Keratinocyte (primary cell): ENCODE measurements at regions not wholly inside any gene's neighbourhood (a gene's known extent, or its start where the extent isn't known, plus 50 kb on each side); places are given as distances from the start of the nearest gene placed in this dataset.

Experiments
- DNase-seq: peaks from one replicate; pipeline ENCODE4 v3.0.0-alpha.2; 2011; ENCODE audit warnings: low read depth, missing footprints, low spot score
- FAIRE-seq: peaks from 2 replicates; lab custom pipeline; 2011; peaks lifted over from hg19 to GRCh38; lab: Jason Lieb, UNC
- H2AFZ ChIP-seq: 2 replicates; pipeline ENCODE4 v1.6.0; 2012; ENCODE audit warnings: low read length, control low read depth, inconsistent platforms; ENCODE audit not compliant: control insufficient read depth
- H3K27ac ChIP-seq: 2 replicates; pipeline ENCODE4 v1.5.1; 2011; ENCODE audit warnings: low read length; ENCODE audit not compliant: control insufficient read depth, insufficient read depth
- H3K27me3 ChIP-seq: 3 replicates; pipeline ENCODE4 v1.6.0; 2011; ENCODE audit warnings: low read length; ENCODE audit not compliant: control insufficient read depth, insufficient read depth; ENCODE audit errors: extremely low read depth
- H3K36me3 ChIP-seq, 2 experiments: 2 replicates in 1 of 2; 3 replicates in 1 of 2; pipeline ENCODE4 v1.5.1; 2011; ENCODE audit warnings: low read length in 2 of 2, mild to moderate bottlenecking in 1 of 2; ENCODE audit not compliant: control insufficient read depth in 2 of 2, insufficient read depth in 2 of 2; ENCODE audit errors: extremely low read depth in 1 of 2
- H3K4me1 ChIP-seq: 3 replicates; pipeline ENCODE4 v1.5.1; 2011; ENCODE audit warnings: low read length; ENCODE audit not compliant: control insufficient read depth, insufficient read depth; ENCODE audit errors: extremely low read depth
- H3K4me2 ChIP-seq: 3 replicates; pipeline ENCODE4 v1.6.0; 2011; ENCODE audit warnings: low read depth, low read length; ENCODE audit not compliant: control insufficient read depth, insufficient read depth; ENCODE audit errors: extremely low read depth
- H3K4me3 ChIP-seq, 3 experiments: fragments of 200-600 bp in 1 of 3; sonication (generic) in 1 of 3; 2 replicates in 2 of 3; 3 replicates in 1 of 3; pipeline ENCODE4 v1.5.1; 2011 to 2016; ENCODE audit warnings: low read length in 3 of 3, mild to moderate bottlenecking in 3 of 3, control low read depth in 2 of 3, inconsistent platforms in 1 of 3, low read depth in 1 of 3, mixed read lengths in 1 of 3, mixed run types in 1 of 3, moderate library complexity in 1 of 3; ENCODE audit not compliant: control insufficient read depth in 2 of 3, insufficient read depth in 2 of 3; ENCODE audit errors: extremely low read depth in 1 of 3
- H3K79me2 ChIP-seq: 2 replicates; pipeline ENCODE4 v1.6.0; 2012; ENCODE audit warnings: low read length; ENCODE audit not compliant: control insufficient read depth, insufficient read depth
- H3K9ac ChIP-seq: 3 replicates; pipeline ENCODE4 v1.6.0; 2011; ENCODE audit warnings: low read length; ENCODE audit not compliant: control insufficient read depth, insufficient read depth; ENCODE audit errors: extremely low read depth
- H3K9me1 ChIP-seq: 3 replicates; pipeline ENCODE4 v1.6.0; 2011; ENCODE audit warnings: low read length; ENCODE audit not compliant: control insufficient read depth, insufficient read depth; ENCODE audit errors: extremely low read depth
- H3K9me3 ChIP-seq: 2 replicates; pipeline ENCODE4 v1.5.1; 2012; ENCODE audit warnings: low read depth, low read length; ENCODE audit not compliant: control insufficient read depth
- H4K20me1 ChIP-seq: 3 replicates; pipeline ENCODE4 v1.6.0; 2011; ENCODE audit warnings: low read length; ENCODE audit not compliant: control insufficient read depth, insufficient read depth; ENCODE audit errors: extremely low read depth
- CTCF ChIP-seq, 3 experiments: IDR thresholded peaks in 1 of 3; conservative IDR thresholded peaks in 1 of 3; optimal IDR thresholded peaks in 1 of 3; 2 replicates in 2 of 3; 3 replicates in 1 of 3; pipeline versions ENCODE3 to v1.5.1; 2011; ENCODE audit warnings: low read length in 3 of 3, mild to moderate bottlenecking in 3 of 3, moderate library complexity in 2 of 3, control low read depth in 1 of 3, inconsistent platforms in 1 of 3; ENCODE audit not compliant: insufficient read depth in 2 of 3; ENCODE audit errors: extremely low read depth in 1 of 3
- EZH2 ChIP-seq: IDR thresholded peaks from one replicate; pipeline ENCODE4 v1.6.1; 2012; ENCODE audit warnings: inconsistent platforms, mild to moderate bottlenecking, low read length, moderate library complexity
- dilution Hi-C: fragments of 300-500 bp; cut with MboI; formaldehyde crosslinking; loops from one replicate; pipeline ENCODE4 v1.7.0; 2020; ENCODE audit warnings: low sequenced_read_pairs; ENCODE audit not compliant: extremely low pct_ligation_motif_present

- H3K4me1 ChIP-seq = peaks cover 13% of the 10 kb centered on the region
- no peak overlapping the region for H3K27ac ChIP-seq
- TF ChIP-seq CTCF (optimal IDR thresholded peaks at IDR 0.05 in 1 of 3, IDR thresholded peaks at IDR 0.05 in 1 of 3, conservative IDR thresholded peaks at IDR 0.05 in 1 of 3; ENCODE audit: extremely low read depth in 1 of 3, insufficient read depth in 2 of 3, low read length in 3 of 3) (no peak), EZH2 (no peak)
- no peak overlapping the region for H3K9ac ChIP-seq
- H2AFZ ChIP-seq = peak overlapping the region; percentile 12
- DNase-seq (no peak), FAIRE-seq (no peak)
- no peak overlapping the region for H3K4me3 ChIP-seq
- H3K9me3 ChIP-seq = no peaks in the 10 kb centered on the region
- no peaks in the 10 kb centered on the region for H3K27me3 ChIP-seq
- no peaks in the 10 kb centered on the region for H3K9me1 ChIP-seq
- dilution Hi-C loops = no loop called here
- no peaks in the 10 kb centered on the region for H3K79me2 ChIP-seq
- no peaks in the 10 kb centered on the region for H4K20me1 ChIP-seq
- H3K4me2 ChIP-seq = no peak overlapping the region
- no peaks in the 10 kb centered on the region for H3K36me3 ChIP-seq
Measured at GRCh38 chr6:66900133-66901083, 1193.4 kb upstream of the EYS start.

GRCh38 chr6:66897576-66897975 is 1190.5 kb upstream of the EYS start:
- Histone ChIP-seq H3K79me2 (no peaks in the 10 kb centered on the region), H3K4me2 (no peak overlapping the region), H3K9me3 (no peaks in the 10 kb centered on the region), H3K9ac (no peak overlapping the region), H3K4me3 (no peak overlapping the region), H4K20me1 (no peaks in the 10 kb centered on the region), H3K4me1 (peaks cover 13% of the 10 kb centered on the region), H3K27me3 (no peaks in the 10 kb centered on the region), H2AFZ (peak overlapping the region; percentile 27), H3K9me1 (no peaks in the 10 kb centered on the region), H3K36me3 (no peaks in the 10 kb centered on the region), H3K27ac (peak overlapping the region; percentile 78)
- dilution Hi-C loops = no loop called here
- FAIRE-seq (peak; percentile 74), DNase-seq (peak; percentile 90)
- TF ChIP-seq CTCF (optimal IDR thresholded peaks at IDR 0.05 in 1 of 3, IDR thresholded peaks at IDR 0.05 in 1 of 3, conservative IDR thresholded peaks at IDR 0.05 in 1 of 3; ENCODE audit: extremely low read depth in 1 of 3, insufficient read depth in 2 of 3, low read length in 3 of 3) = no peak
- no peak for TF ChIP-seq EZH2
